Transverse colon (tissue), 4 donors: ENCODE measurements at regions not wholly inside any gene's neighbourhood (a gene's known extent, or its start where the extent isn't known, plus 50 kb on each side); places are given as distances from the start of the nearest gene placed in this dataset.

ENCODE experiments used
- DNase-seq: peaks from one replicate; pipeline ENCODE4 v3.0.0-alpha.2; 2019
- H3K27ac ChIP-seq, 4 donors: fragments of 200-600 bp; sonication (generic); 2 replicates each; pipeline ENCODE4 v1.5.1; 2016 to 2018; ENCODE audit warnings: inconsistent platforms in 4 of 4
- H3K27me3 ChIP-seq: fragments of 200-600 bp; sonication (generic); 2 replicates; pipeline ENCODE4 v1.5.1; 2017; ENCODE audit warnings: inconsistent platforms
- H3K36me3 ChIP-seq, 4 donors: fragments of 200-600 bp; sonication (generic); 2 replicates each; pipeline ENCODE4 v1.5.1; 2017 to 2019; ENCODE audit warnings: inconsistent platforms in 4 of 4
- H3K4me1 ChIP-seq, 4 donors: fragments of 200-600 bp; sonication (generic); 2 replicates each; pipeline ENCODE4 v1.5.1; 2017 to 2020; ENCODE audit warnings: inconsistent platforms in 4 of 4
- H3K4me3 ChIP-seq, 4 donors: fragments of 200-600 bp; sonication (generic); 1 replicate in 1 of 4; 2 replicates in 3 of 4; pipeline versions ENCODE4 v1.5.1 to v1.6.1; 2017 to 2019; ENCODE audit warnings: inconsistent platforms in 4 of 4
- H3K9me3 ChIP-seq, 2 donors: fragments of 200-600 bp; sonication (generic); 2 replicates each; pipeline ENCODE4 v1.5.1; 2017 to 2019; ENCODE audit warnings: inconsistent platforms in 2 of 2
- EP300 ChIP-seq: sonication (generic); formaldehyde crosslinking; IDR thresholded peaks from one replicate; pipeline ENCODE4 v1.6.1; 2017; ENCODE audit warnings: antibody characterized with exemption, low read depth
- POLR2A ChIP-seq: fragments of 450-650 bp; IDR thresholded peaks from one replicate; pipeline ENCODE4 v1.6.1; 2016; ENCODE audit warnings: antibody characterized with exemption, mild to moderate bottlenecking, moderate library complexity
- POLR2AphosphoS5 ChIP-seq, 3 donors: sonication (generic); formaldehyde crosslinking; IDR thresholded peaks; one replicate each; pipeline ENCODE4 v1.6.1; 2016; ENCODE audit warnings: antibody characterized with exemption in 3 of 3
- WGBS, 2 donors: methylation state at CpG; one replicate each; pipeline ENCODE4 v1.1.5; 2018; ENCODE audit warnings: low coverage in 1 of 2; 5-methylcytosine and 5-hydroxymethylcytosine counted together
- in situ Hi-C, 4 donors: fragments of 200-750 bp; cut with MboI; loops; one replicate each; pipeline versions ENCODE4 v1.15.0 to v1.15.1; 2017; ENCODE audit warnings: low sequenced_read_pairs in 3 of 4, low pct_ligation_motif_present in 1 of 4, low pct_unique_long_range_greater_than_20kb in 1 of 4
- intact Hi-C: fragments of 100-400 bp; cut with DNase I; formaldehyde crosslinking; loops from one replicate; pipeline ENCODE4 v1.15.1; 2023; ENCODE audit warnings: low total_unique reads
- TF ChIP-seq, protein P1 (sequence below), 5 experiments: fragments of 200-600 bp in 3 of 5; fragments of 450-650 bp in 2 of 5; sonication (generic) in 3 of 5; IDR thresholded peaks; 1 replicate in 2 of 5; 2 replicates in 3 of 5; pipeline ENCODE4 v1.5.1; 2016 to 2017; ENCODE audit warnings: antibody characterized with exemption in 5 of 5, inconsistent platforms in 3 of 5, mild to moderate bottlenecking in 2 of 5, moderate library complexity in 1 of 5

DNA sequence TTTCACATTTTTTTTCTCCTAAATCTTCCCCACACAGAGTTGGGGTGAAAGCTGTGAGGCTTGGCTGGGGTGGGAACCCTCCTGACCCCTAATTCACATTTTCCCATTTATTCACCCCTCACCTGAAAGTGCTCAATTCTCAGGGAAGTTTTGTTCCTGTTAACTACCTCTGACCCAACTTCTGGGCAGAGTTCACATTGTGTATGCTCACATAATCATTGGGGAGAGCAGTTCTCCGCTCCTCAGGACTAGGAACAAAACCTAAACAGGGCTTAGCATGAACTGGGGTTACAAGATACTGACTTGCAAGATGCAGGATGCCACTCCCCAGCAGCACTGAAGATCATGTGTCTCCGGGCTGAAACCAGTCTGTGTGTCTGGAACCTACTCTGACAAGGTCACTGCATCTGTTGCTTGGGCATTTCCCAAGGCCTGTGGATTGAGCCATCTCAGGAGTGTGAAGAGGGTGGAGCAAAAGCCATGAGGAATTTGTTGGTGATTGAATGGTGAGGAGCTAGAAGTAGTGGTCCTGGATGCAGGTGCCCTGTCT, 258.1 kb upstream of the IGFBP3 start:
- H3K9me3 ChIP-seq: no peaks in the 10 kb centered on the region
- no peaks in the 10 kb centered on the region for H3K36me3 ChIP-seq
- no peak for DNase-seq
- in situ Hi-C loops (no loop called here), intact Hi-C loops (no loop called here)
- H3K27ac ChIP-seq: no peak overlapping the region
- TF ChIP-seq POLR2AphosphoS5 (IDR thresholded peaks at IDR 0.05) (no peak), EP300 (no peak), POLR2A (no peak)
- TF ChIP-seq, protein P1, sequence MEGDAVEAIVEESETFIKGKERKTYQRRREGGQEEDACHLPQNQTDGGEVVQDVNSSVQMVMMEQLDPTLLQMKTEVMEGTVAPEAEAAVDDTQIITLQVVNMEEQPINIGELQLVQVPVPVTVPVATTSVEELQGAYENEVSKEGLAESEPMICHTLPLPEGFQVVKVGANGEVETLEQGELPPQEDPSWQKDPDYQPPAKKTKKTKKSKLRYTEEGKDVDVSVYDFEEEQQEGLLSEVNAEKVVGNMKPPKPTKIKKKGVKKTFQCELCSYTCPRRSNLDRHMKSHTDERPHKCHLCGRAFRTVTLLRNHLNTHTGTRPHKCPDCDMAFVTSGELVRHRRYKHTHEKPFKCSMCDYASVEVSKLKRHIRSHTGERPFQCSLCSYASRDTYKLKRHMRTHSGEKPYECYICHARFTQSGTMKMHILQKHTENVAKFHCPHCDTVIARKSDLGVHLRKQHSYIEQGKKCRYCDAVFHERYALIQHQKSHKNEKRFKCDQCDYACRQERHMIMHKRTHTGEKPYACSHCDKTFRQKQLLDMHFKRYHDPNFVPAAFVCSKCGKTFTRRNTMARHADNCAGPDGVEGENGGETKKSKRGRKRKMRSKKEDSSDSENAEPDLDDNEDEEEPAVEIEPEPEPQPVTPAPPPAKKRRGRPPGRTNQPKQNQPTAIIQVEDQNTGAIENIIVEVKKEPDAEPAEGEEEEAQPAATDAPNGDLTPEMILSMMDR (IDR thresholded peaks at IDR 0.05): no peak
- no peak overlapping the region for H3K4me3 ChIP-seq
- WGBS, 2 donors: 66% methylated on average over 2 of the region's 2 CpGs; no CpG with 5 or more reads in 1 of the 2 donors
- no peaks in the 10 kb centered on the region for H3K27me3 ChIP-seq
- no peaks in the 10 kb centered on the region for H3K4me1 ChIP-seq

DNA sequence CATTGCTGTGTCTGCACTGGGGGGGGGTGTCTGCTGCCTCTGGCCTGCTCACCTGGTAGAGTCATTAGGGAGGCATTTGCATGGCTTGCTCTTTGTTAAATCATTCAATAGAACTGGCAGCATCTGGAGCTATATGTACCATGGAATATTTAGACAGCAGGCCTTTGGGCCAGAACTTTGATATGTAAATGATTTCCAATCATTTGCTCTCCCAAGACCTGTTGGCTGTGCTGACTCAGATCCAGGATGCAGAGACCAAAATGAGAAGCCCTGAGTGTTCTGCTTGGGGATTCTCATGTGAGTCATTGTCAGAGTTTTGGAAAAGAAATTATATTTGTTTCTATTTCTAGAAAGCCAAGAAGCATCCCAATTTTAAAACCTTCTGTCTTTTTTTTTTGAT, 257.6 kb upstream of the IGFBP3 start:
- in situ Hi-C loops: no loop called here
- H3K27me3 ChIP-seq: no peaks in the 10 kb centered on the region
- no peak for DNase-seq
- H3K9me3 ChIP-seq: no peaks in the 10 kb centered on the region
- intact Hi-C loops: no loop called here
- no peaks in the 10 kb centered on the region for H3K36me3 ChIP-seq
- TF ChIP-seq, protein P1 (IDR thresholded peaks at IDR 0.05): no peak
- TF ChIP-seq POLR2A (no peak), POLR2AphosphoS5 (IDR thresholded peaks at IDR 0.05) (no peak), EP300 (no peak)
- H3K27ac ChIP-seq: no peak overlapping the region
- H3K4me1 ChIP-seq: no peaks in the 10 kb centered on the region
- H3K4me3 ChIP-seq: no peak overlapping the region

DNA sequence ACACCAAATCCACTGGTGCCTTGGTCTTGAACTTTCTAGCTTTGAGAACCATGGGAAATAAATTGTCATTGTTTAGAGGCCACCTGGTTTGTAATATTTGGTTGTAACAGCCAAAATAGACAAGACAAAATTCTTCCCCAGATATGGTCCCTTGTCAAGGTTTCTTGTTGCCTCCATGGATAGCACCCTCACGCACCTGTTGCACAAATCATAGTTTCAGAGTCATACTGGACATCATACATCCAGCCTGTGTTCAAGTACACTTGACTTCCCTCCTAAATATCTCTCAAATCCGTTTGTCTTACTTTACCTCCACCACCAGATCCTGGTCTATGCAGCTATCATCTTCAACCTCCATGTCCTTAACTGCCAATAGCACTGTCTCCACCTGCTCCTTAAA, 256.7 kb upstream of the IGFBP3 start:
- intact Hi-C loops: no loop called here
- in situ Hi-C loops: no loop called here
- Histone ChIP-seq H3K27me3 (no peaks in the 10 kb centered on the region), H3K4me1 (no peaks in the 10 kb centered on the region), H3K36me3 (no peaks in the 10 kb centered on the region), H3K9me3 (no peaks in the 10 kb centered on the region), H3K27ac (no peak overlapping the region), H3K4me3 (no peak overlapping the region)
- TF ChIP-seq POLR2AphosphoS5 (IDR thresholded peaks at IDR 0.05) (no peak), POLR2A (no peak), EP300 (no peak)
- TF ChIP-seq, protein P1 (IDR thresholded peaks at IDR 0.05): no peak
- WGBS, 2 donors: 77 to 78% methylated on average over 1 to 2 of the region's 2 CpGs
- DNase-seq: no peak

DNA sequence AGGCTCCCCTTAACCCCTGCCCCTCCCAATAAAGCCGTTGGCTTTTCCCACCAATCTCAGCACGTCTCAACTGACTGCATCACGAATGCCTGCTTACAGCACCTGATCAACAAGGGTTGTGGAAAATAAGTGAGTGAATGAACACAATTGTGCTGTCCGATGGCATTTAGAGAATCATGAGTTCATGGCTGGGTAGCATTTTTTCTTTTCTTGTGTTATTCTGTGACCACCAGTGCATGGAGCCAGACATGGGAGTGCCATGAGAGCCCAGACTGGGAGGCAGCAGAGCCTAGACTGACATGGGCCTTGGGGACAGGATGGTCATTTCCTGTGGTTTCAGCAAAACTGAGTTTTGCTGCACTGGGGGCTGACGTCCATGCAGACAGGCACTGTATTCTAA, 254.1 kb upstream of the IGFBP3 start:
- H3K27ac ChIP-seq: no peak overlapping the region
- H3K9me3 ChIP-seq: no peaks in the 10 kb centered on the region
- no peak for DNase-seq
- 64% methylated on average over 5 of the region's 5 CpGs; no CpG with 5 or more reads in 1 of the 2 donors for WGBS, 2 donors
- in situ Hi-C loops: no loop called here
- no peaks in the 10 kb centered on the region for H3K27me3 ChIP-seq
- intact Hi-C loops: no loop called here
- H3K4me1 ChIP-seq: no peaks in the 10 kb centered on the region
- H3K4me3 ChIP-seq: no peak overlapping the region
- TF ChIP-seq, protein P1 (IDR thresholded peaks at IDR 0.05): no peak
- TF ChIP-seq POLR2A (no peak), EP300 (no peak), POLR2AphosphoS5 (IDR thresholded peaks at IDR 0.05) (no peak)
- H3K36me3 ChIP-seq: no peaks in the 10 kb centered on the region
